Hepatocyte (in vitro differentiated cells): ENCODE measurements at regions not wholly inside any gene's neighbourhood (a gene's known extent, or its start where the extent isn't known, plus 50 kb on each side); places are given as distances from the start of the nearest gene placed in this dataset.

Source experiments
- DNase-seq: peaks from one replicate; pipeline ENCODE4 v3.0.0-alpha.2; 2016; ENCODE audit warnings: low spot score
- H2AFZ ChIP-seq: fragments of 200-600 bp; sonication (generic); 2 replicates; pipeline ENCODE4 v1.6.0; 2016; ENCODE audit warnings: antibody characterized with exemption, mild to moderate bottlenecking
- H3K27ac ChIP-seq: fragments of 200-600 bp; sonication (generic); 2 replicates; pipeline ENCODE4 v1.5.1; 2016; ENCODE audit warnings: mild to moderate bottlenecking
- H3K27me3 ChIP-seq: fragments of 200-600 bp; sonication (generic); 2 replicates; pipeline ENCODE4 v1.6.1; 2016
- H3K36me3 ChIP-seq: fragments of 200-600 bp; sonication (generic); replicated peaks from 2 replicates; pipeline ENCODE4 v1.5.1; 2016; ENCODE audit warnings: low read depth; ENCODE audit not compliant: insufficient read depth
- H3K4me1 ChIP-seq: fragments of 200-600 bp; sonication (generic); 2 replicates; pipeline ENCODE4 v1.5.1; 2016; ENCODE audit warnings: mild to moderate bottlenecking, moderate library complexity; ENCODE audit not compliant: insufficient read depth
- H3K4me2 ChIP-seq: fragments of 200-600 bp; sonication (generic); 2 replicates; pipeline ENCODE4 v1.6.0; 2016
- H3K4me3 ChIP-seq: fragments of 200-600 bp; sonication (generic); 2 replicates; pipeline ENCODE4 v1.5.1; 2016; ENCODE audit warnings: mild to moderate bottlenecking
- H3K79me2 ChIP-seq: fragments of 200-600 bp; sonication (generic); 2 replicates; pipeline ENCODE4 v1.6.0; 2017; ENCODE audit warnings: mild to moderate bottlenecking
- H3K9me2 ChIP-seq: fragments of 200-600 bp; sonication (generic); replicated peaks from 2 replicates; pipeline ENCODE4 v1.6.0; 2017; ENCODE audit warnings: mild to moderate bottlenecking; ENCODE audit not compliant: insufficient read depth
- H3K9me3 ChIP-seq: fragments of 200-600 bp; sonication (generic); 2 replicates; pipeline ENCODE4 v1.5.1; 2016; ENCODE audit warnings: low read depth, mild to moderate bottlenecking
- H4K20me1 ChIP-seq: fragments of 200-600 bp; sonication (generic); 2 replicates; pipeline ENCODE4 v1.6.0; 2016; ENCODE audit warnings: mild to moderate bottlenecking; ENCODE audit not compliant: insufficient read depth, poor library complexity, severe bottlenecking
- EZH2 ChIP-seq: fragments of 200-600 bp; sonication (generic); IDR thresholded peaks from 2 replicates; pipeline ENCODE4 v1.6.1; 2016; ENCODE audit warnings: antibody characterized with exemption, mild to moderate bottlenecking, borderline replicate concordance
- EZH2phosphoT487 ChIP-seq: fragments of 200-600 bp; sonication (generic); IDR thresholded peaks from one replicate; pipeline ENCODE4 v1.6.1; 2018; ENCODE audit warnings: antibody characterized with exemption, mild to moderate bottlenecking, low read depth, moderate library complexity; ENCODE audit not compliant: unreplicated experiment, severe bottlenecking
- WGBS: methylation state at CpG from one replicate; pipeline ENCODE4 v1.1.6; 2016; ENCODE audit warnings: low lambda C conversion rate; ENCODE audit errors: missing lambda C conversion rate; 5-methylcytosine and 5-hydroxymethylcytosine counted together
- TF ChIP-seq, protein P1 (sequence below): fragments of 200-600 bp; sonication (generic); IDR thresholded peaks from 2 replicates; pipeline ENCODE4 v1.5.1; 2016; ENCODE audit warnings: antibody characterized with exemption, mild to moderate bottlenecking; ENCODE audit not compliant: poor library complexity

DNA sequence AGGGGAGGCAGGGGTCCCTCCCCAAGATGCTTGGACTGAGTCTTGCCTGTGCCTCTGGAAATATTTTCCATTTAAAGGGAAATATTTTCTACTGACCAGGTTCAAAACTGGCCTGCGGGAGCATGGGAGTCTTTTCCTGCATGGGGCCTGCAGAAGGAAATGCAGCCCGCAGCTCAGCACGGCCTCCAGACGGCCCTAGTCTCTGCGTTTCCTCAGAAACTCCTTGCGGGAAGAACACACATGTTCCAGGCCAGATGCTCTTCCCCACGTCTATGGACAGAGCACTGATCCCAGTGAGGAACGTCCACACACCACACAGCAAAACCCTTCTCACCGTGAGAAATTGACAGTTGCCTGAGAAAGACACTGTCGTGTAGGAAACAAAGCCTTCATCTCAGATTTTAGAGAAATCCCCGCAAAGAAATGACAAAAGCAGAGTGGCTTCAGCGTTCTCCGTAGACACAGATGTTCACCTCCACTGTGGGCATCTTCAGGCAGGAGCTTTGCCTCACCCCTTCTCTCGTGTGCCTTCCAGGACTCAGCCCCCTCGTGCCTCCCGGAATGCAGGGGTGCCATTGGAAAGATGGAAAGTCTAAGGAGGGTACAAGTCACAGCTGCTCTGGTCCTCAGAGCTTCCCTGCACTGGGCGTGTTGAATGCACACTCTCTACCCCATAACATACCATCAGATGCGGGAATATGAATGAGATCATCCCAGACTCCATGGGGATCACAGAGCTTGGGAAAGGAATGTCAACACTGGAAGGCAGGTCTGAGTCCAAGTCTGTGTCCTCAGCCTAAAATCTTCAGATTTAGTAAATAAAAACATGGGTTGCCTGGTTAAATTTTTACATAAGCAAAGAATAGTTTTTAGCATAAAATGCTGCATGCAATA, 438.7 kb upstream of the SALL3 start:
- DNase-seq: no peak
- H3K9me3 ChIP-seq: no peaks in the 10 kb centered on the region
- H3K4me2 ChIP-seq: no peak overlapping the region
- no peaks in the 10 kb centered on the region for H3K79me2 ChIP-seq
- H3K27ac ChIP-seq: no peak overlapping the region
- H4K20me1 ChIP-seq: no peaks in the 10 kb centered on the region
- WGBS: 86% methylated on average over 17 of the region's 18 CpGs
- no peak overlapping the region for H2AFZ ChIP-seq
- H3K27me3 ChIP-seq: no peaks in the 10 kb centered on the region
- H3K36me3 ChIP-seq: no peaks in the 10 kb centered on the region
- no peaks in the 10 kb centered on the region for H3K9me2 ChIP-seq
- no peak overlapping the region for H3K4me3 ChIP-seq
- TF ChIP-seq, protein P1, sequence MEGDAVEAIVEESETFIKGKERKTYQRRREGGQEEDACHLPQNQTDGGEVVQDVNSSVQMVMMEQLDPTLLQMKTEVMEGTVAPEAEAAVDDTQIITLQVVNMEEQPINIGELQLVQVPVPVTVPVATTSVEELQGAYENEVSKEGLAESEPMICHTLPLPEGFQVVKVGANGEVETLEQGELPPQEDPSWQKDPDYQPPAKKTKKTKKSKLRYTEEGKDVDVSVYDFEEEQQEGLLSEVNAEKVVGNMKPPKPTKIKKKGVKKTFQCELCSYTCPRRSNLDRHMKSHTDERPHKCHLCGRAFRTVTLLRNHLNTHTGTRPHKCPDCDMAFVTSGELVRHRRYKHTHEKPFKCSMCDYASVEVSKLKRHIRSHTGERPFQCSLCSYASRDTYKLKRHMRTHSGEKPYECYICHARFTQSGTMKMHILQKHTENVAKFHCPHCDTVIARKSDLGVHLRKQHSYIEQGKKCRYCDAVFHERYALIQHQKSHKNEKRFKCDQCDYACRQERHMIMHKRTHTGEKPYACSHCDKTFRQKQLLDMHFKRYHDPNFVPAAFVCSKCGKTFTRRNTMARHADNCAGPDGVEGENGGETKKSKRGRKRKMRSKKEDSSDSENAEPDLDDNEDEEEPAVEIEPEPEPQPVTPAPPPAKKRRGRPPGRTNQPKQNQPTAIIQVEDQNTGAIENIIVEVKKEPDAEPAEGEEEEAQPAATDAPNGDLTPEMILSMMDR: no peak
- no peak for TF ChIP-seq EZH2phosphoT487
- no peak for TF ChIP-seq EZH2
- H3K4me1 ChIP-seq: no peaks in the 10 kb centered on the region

DNA sequence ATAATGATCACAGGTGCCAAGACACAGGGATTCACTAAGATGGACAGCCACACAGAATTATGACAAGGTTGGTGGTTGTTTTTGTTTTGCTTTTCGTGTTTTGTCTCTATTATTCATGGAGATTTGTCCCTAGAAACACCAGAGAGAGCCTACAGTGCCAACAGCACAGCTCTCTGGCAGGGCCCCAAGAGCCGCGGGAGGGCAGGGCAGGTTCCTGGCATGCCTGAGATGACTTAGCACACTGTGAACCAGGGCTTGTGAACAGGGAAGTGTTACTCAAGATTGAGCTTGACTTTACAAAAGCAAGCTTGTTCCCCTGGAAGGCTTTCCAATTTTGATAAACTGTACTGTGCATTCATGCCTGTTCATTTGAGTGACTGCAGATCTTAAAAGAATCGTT, 437.4 kb upstream of the SALL3 start:
- H4K20me1 ChIP-seq: no peaks in the 10 kb centered on the region
- H2AFZ ChIP-seq: no peak overlapping the region
- H3K9me3 ChIP-seq: no peaks in the 10 kb centered on the region
- H3K9me2 ChIP-seq: no peaks in the 10 kb centered on the region
- no peaks in the 10 kb centered on the region for H3K4me1 ChIP-seq
- no peaks in the 10 kb centered on the region for H3K27me3 ChIP-seq
- no peak overlapping the region for H3K27ac ChIP-seq
- no peak overlapping the region for H3K4me3 ChIP-seq
- no peak overlapping the region for H3K4me2 ChIP-seq
- 49% methylated on average over 4 of the region's 4 CpGs for WGBS
- H3K36me3 ChIP-seq: no peaks in the 10 kb centered on the region
- DNase-seq: no peak
- H3K79me2 ChIP-seq: no peaks in the 10 kb centered on the region
- TF ChIP-seq EZH2phosphoT487 (no peak), EZH2 (no peak)
- TF ChIP-seq, protein P1: no peak

DNA sequence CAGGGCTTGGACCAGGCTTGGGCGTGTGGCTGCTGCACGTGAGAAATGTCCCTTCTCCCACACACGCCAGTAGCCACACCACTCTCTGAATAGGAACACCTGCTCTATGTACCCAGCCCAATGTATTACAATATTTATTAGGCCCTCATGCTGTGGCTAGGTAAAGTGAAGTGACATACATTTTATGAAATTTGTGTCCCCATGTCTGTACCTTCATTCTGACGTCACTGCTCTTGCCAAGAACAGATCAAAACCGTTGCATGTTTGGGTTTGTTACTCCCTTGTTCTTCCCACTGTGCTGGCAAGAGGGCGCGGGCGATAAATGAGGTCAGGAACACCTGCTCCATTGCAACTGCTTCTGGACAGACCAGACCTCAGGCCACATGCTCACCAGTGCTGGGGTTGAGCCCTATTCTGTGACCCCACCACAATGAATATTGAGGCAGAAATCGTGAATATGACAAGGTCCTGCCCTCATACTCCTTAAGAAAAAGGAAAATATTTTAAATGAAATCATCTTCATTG, 436.4 kb upstream of the SALL3 start:
- H3K9me3 ChIP-seq: no peaks in the 10 kb centered on the region
- H4K20me1 ChIP-seq: no peaks in the 10 kb centered on the region
- 92% methylated on average over 9 of the region's 9 CpGs for WGBS
- no peaks in the 10 kb centered on the region for H3K9me2 ChIP-seq
- H3K36me3 ChIP-seq: no peaks in the 10 kb centered on the region
- H3K4me1 ChIP-seq: no peaks in the 10 kb centered on the region
- H2AFZ ChIP-seq: no peak overlapping the region
- H3K4me3 ChIP-seq: no peak overlapping the region
- no peaks in the 10 kb centered on the region for H3K79me2 ChIP-seq
- no peak overlapping the region for H3K27ac ChIP-seq
- no peak overlapping the region for H3K4me2 ChIP-seq
- no peaks in the 10 kb centered on the region for H3K27me3 ChIP-seq
- DNase-seq: no peak
- TF ChIP-seq EZH2phosphoT487 (no peak), EZH2 (no peak)
- TF ChIP-seq, protein P1: no peak
